ENCODE measurements at regions not wholly inside any gene's neighbourhood (a gene's known extent, or its start where the extent isn't known, plus 50 kb on each side); places are given as distances from the start of the nearest gene placed in this dataset.

GRCh38 chr6:147858421-147858820 lies 349.9 kb downstream of the SAMD5 start:
- TF ChIP-seq CTCF (IDR thresholded peaks at IDR 0.05; ENCODE audit: insufficient read depth, low read depth, low read length): no peak
- TF ChIP-seq EZH2 (IDR thresholded peaks at IDR 0.05; ENCODE audit: insufficient read depth, low read length): no peak

Measured in astrocyte (in vitro differentiated cells and primary cell).